Mesendoderm (in vitro differentiated cells): ENCODE measurements at regions not wholly inside any gene's neighbourhood (a gene's known extent, or its start where the extent isn't known, plus 50 kb on each side); places are given as distances from the start of the nearest gene placed in this dataset.

Source experiments
- DNase-seq: peaks from one replicate; pipeline ENCODE4 v3.0.0; 2013
- H2AK5ac ChIP-seq: 2 replicates; pipeline ENCODE4 v1.6.1; 2013; ENCODE audit warnings: low read length, inconsistent platforms
- H2BK120ac ChIP-seq: 2 replicates; pipeline ENCODE4 v1.6.1; 2013; ENCODE audit warnings: low read depth, mild to moderate bottlenecking, low read length, moderate library complexity, mixed read lengths
- H2BK15ac ChIP-seq: replicated peaks from 2 replicates; pipeline ENCODE4 v1.6.1; 2013; ENCODE audit warnings: low read depth, mild to moderate bottlenecking, moderate library complexity
- H2BK5ac ChIP-seq: 2 replicates; pipeline ENCODE4 v1.6.1; 2013; ENCODE audit warnings: low read length, inconsistent platforms
- H3K18ac ChIP-seq: 2 replicates; pipeline ENCODE4 v1.6.1; 2013; ENCODE audit warnings: mild to moderate bottlenecking, low read length, mixed read lengths
- H3K23ac ChIP-seq: one replicate; pipeline ENCODE4 v1.6.1; 2013; ENCODE audit warnings: low read length
- H3K27ac ChIP-seq: 2 replicates; pipeline ENCODE4 v1.5.1; 2013; ENCODE audit warnings: low read depth, mild to moderate bottlenecking, inconsistent platforms, low read length, moderate library complexity
- H3K27me3 ChIP-seq: 2 replicates; pipeline ENCODE4 v1.6.1; 2013; ENCODE audit warnings: low read length, control low read depth, mild to moderate bottlenecking, inconsistent platforms; ENCODE audit not compliant: insufficient read depth, poor library complexity
- H3K36me3 ChIP-seq: 2 replicates; pipeline ENCODE4 v1.6.1; 2013; ENCODE audit warnings: low read length, inconsistent platforms; ENCODE audit not compliant: control insufficient read depth, insufficient read depth
- H3K4ac ChIP-seq: one replicate; pipeline ENCODE4 v1.6.1; 2013; ENCODE audit warnings: low read depth, mild to moderate bottlenecking, low read length, moderate library complexity
- H3K4me1 ChIP-seq: 2 replicates; pipeline ENCODE4 v1.6.1; 2013; ENCODE audit warnings: low read depth, low read length, inconsistent platforms; ENCODE audit not compliant: control insufficient read depth
- H3K4me2 ChIP-seq: 2 replicates; pipeline ENCODE4 v1.6.1; 2013; ENCODE audit warnings: low read length
- H3K4me3 ChIP-seq: 2 replicates; pipeline ENCODE4 v1.5.1; 2013; ENCODE audit warnings: mild to moderate bottlenecking, low read length
- H3K56ac ChIP-seq: one replicate; pipeline ENCODE4 v1.6.1; 2013; ENCODE audit warnings: low read length
- H3K79me1 ChIP-seq: 2 replicates; pipeline ENCODE4 v1.6.1; 2013; ENCODE audit warnings: low read length, inconsistent platforms
- H3K79me2 ChIP-seq: 2 replicates; pipeline ENCODE4 v1.6.1; 2013; ENCODE audit warnings: mild to moderate bottlenecking, low read length; ENCODE audit not compliant: control insufficient read depth, insufficient read depth
- H3K9ac ChIP-seq: 2 replicates; pipeline ENCODE4 v1.6.1; 2013; ENCODE audit warnings: low read length, inconsistent platforms
- H4K5ac ChIP-seq: one replicate; pipeline ENCODE4 v1.6.1; 2013; ENCODE audit warnings: low read length
- H4K8ac ChIP-seq: one replicate; pipeline ENCODE4 v1.6.1; 2013; ENCODE audit warnings: low read depth, mild to moderate bottlenecking, control low read depth, low read length, moderate library complexity
- WGBS: extraction: QIAGEN DNeasy Blood & Tissue Kit; methylation state at CpG from one replicate; pipeline ENCODE4 v1.1.7; 2013; ENCODE audit warnings: low lambda C conversion rate, missing lambda C conversion rate; ENCODE audit not compliant: insufficient coverage; ENCODE audit errors: extremely low coverage; 5-methylcytosine and 5-hydroxymethylcytosine counted together

DNA sequence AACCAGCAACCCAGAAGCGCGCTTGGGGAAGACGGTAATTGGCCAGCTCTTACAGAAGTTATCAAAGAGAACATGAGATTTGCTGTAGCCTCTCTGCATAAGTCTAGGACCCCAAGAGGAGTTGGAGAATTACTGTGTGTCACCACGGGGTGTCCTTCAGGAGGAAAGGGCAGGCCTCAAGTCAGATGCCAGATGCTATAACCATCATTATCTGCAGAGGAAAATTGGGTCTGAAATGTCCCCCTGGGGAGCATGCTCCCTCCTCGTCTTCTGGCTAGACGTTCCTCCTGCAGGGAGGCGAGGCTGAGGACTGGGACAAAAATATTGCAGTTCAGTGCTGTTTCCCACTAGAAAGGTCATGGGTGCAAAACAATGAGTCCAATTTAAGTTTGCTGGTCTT is 380.5 kb upstream of the CFAP20DC start:
- no peaks in the 10 kb centered on the region for H3K36me3 ChIP-seq
- no peak overlapping the region for H3K4me2 ChIP-seq
- no peak overlapping the region for H2BK15ac ChIP-seq
- no peak overlapping the region for H3K27ac ChIP-seq
- no peaks in the 10 kb centered on the region for H3K4me1 ChIP-seq
- H3K23ac ChIP-seq: no peak overlapping the region
- H2BK120ac ChIP-seq: no peak overlapping the region
- no peak overlapping the region for H3K56ac ChIP-seq
- no peaks in the 10 kb centered on the region for H3K79me2 ChIP-seq
- H3K4ac ChIP-seq: no peak overlapping the region
- WGBS: no CpG with 5 or more reads among the region's 7 CpGs
- no peaks in the 10 kb centered on the region for H3K79me1 ChIP-seq
- no peak overlapping the region for H4K5ac ChIP-seq
- H4K8ac ChIP-seq: no peak overlapping the region
- no peak overlapping the region for H2BK5ac ChIP-seq
- no peak for DNase-seq
- H3K27me3 ChIP-seq: no peaks in the 10 kb centered on the region
- H3K9ac ChIP-seq: no peak overlapping the region
- no peak overlapping the region for H3K18ac ChIP-seq
- H2AK5ac ChIP-seq: no peak overlapping the region
- H3K4me3 ChIP-seq: no peak overlapping the region

DNA sequence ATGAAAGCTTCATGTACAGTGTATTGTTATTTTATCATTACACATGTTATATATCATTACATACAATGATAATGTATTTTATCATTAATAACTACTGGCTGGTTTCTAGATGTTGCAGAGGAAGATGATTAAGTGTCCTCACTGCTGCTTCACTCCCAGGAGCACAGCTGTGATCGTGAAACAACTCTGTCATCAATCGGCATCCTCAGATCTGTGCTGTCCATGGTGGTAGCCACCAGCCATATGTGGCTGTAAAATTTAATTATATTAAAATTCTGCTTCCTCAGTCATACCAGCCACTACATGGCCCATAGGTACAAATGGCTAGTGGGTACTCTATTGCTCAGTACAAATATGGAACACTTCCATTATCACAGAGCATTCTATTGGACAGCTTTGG is 379.4 kb upstream of the CFAP20DC start:
- Histone ChIP-seq H3K79me2 (no peaks in the 10 kb centered on the region), H2BK120ac (no peak overlapping the region), H4K8ac (no peak overlapping the region), H3K79me1 (no peaks in the 10 kb centered on the region), H3K4ac (no peak overlapping the region), H3K27me3 (no peaks in the 10 kb centered on the region), H4K5ac (no peak overlapping the region), H3K36me3 (no peaks in the 10 kb centered on the region), H3K9ac (no peak overlapping the region), H2BK15ac (no peak overlapping the region), H3K27ac (no peak overlapping the region), H3K4me2 (no peak overlapping the region), H2AK5ac (no peak overlapping the region), H2BK5ac (no peak overlapping the region), H3K56ac (no peak overlapping the region), H3K4me1 (no peaks in the 10 kb centered on the region), H3K18ac (no peak overlapping the region), H3K4me3 (no peak overlapping the region), H3K23ac (no peak overlapping the region)
- no CpG with 5 or more reads among the region's 2 CpGs for WGBS
- DNase-seq: no peak

GRCh38 chr3:59426821-59427565 is 377.2 kb upstream of the CFAP20DC start:
- H3K4me3 ChIP-seq: no peak overlapping the region
- no peak overlapping the region for H3K23ac ChIP-seq
- H2BK120ac ChIP-seq: no peak overlapping the region
- H3K56ac ChIP-seq: no peak overlapping the region
- no peak overlapping the region for H4K5ac ChIP-seq
- H3K79me1 ChIP-seq: no peaks in the 10 kb centered on the region
- no peak for DNase-seq
- no peak overlapping the region for H2BK5ac ChIP-seq
- no peaks in the 10 kb centered on the region for H3K79me2 ChIP-seq
- no peaks in the 10 kb centered on the region for H3K36me3 ChIP-seq
- H3K4ac ChIP-seq: no peak overlapping the region
- no peak overlapping the region for H3K9ac ChIP-seq
- no peak overlapping the region for H2AK5ac ChIP-seq
- H3K18ac ChIP-seq: no peak overlapping the region
- no peak overlapping the region for H4K8ac ChIP-seq
- WGBS: no CpG with 5 or more reads among the region's 10 CpGs
- no peak overlapping the region for H2BK15ac ChIP-seq
- no peak overlapping the region for H3K27ac ChIP-seq
- no peak overlapping the region for H3K4me2 ChIP-seq
- H3K27me3 ChIP-seq: no peaks in the 10 kb centered on the region
- H3K4me1 ChIP-seq: no peaks in the 10 kb centered on the region

- no peak overlapping the region for H4K8ac ChIP-seq
- no peaks in the 10 kb centered on the region for H3K79me2 ChIP-seq
- WGBS: no CpG with 5 or more reads among the region's 5 CpGs
- H2AK5ac ChIP-seq: no peak overlapping the region
- no peak overlapping the region for H4K5ac ChIP-seq
- H2BK120ac ChIP-seq: no peak overlapping the region
- no peak overlapping the region for H3K18ac ChIP-seq
- no peak overlapping the region for H3K56ac ChIP-seq
- H3K4ac ChIP-seq: no peak overlapping the region
- H2BK5ac ChIP-seq: no peak overlapping the region
- DNase-seq: no peak
- no peaks in the 10 kb centered on the region for H3K4me1 ChIP-seq
- no peak overlapping the region for H3K23ac ChIP-seq
- H3K4me3 ChIP-seq: no peak overlapping the region
- H3K36me3 ChIP-seq: no peaks in the 10 kb centered on the region
- H2BK15ac ChIP-seq: no peak overlapping the region
- no peak overlapping the region for H3K4me2 ChIP-seq
- no peak overlapping the region for H3K9ac ChIP-seq
- H3K79me1 ChIP-seq: no peaks in the 10 kb centered on the region
- H3K27ac ChIP-seq: no peak overlapping the region
- H3K27me3 ChIP-seq: no peaks in the 10 kb centered on the region
These were observed 376.1 kb upstream of the CFAP20DC start for GRCh38 chr3:59425942-59426341.

GRCh38 chr3:59425371-59425770 is 375.5 kb upstream of the CFAP20DC start:
- H3K56ac ChIP-seq: no peak overlapping the region
- H3K4me3 ChIP-seq: no peak overlapping the region
- H2BK5ac ChIP-seq: no peak overlapping the region
- no peak overlapping the region for H3K4me2 ChIP-seq
- no peak overlapping the region for H2BK120ac ChIP-seq
- no peak for DNase-seq
- no peaks in the 10 kb centered on the region for H3K27me3 ChIP-seq
- no peak overlapping the region for H3K18ac ChIP-seq
- H3K36me3 ChIP-seq: no peaks in the 10 kb centered on the region
- no peaks in the 10 kb centered on the region for H3K4me1 ChIP-seq
- H3K9ac ChIP-seq: no peak overlapping the region
- H3K79me1 ChIP-seq: no peaks in the 10 kb centered on the region
- no peak overlapping the region for H3K23ac ChIP-seq
- H4K5ac ChIP-seq: no peak overlapping the region
- no peak overlapping the region for H2AK5ac ChIP-seq
- H2BK15ac ChIP-seq: no peak overlapping the region
- no peaks in the 10 kb centered on the region for H3K79me2 ChIP-seq
- H3K4ac ChIP-seq: no peak overlapping the region
- no peak overlapping the region for H4K8ac ChIP-seq
- no peak overlapping the region for H3K27ac ChIP-seq
- no CpG with 5 or more reads among the region's 8 CpGs for WGBS
